HG03108 (cell line): ENCODE measurements at regions not wholly inside any gene's neighbourhood (a gene's known extent, or its start where the extent isn't known, plus 50 kb on each side); places are given as distances from the start of the nearest gene placed in this dataset.

ENCODE experiments used
- ATAC-seq: cut with Tn5 transposase; IDR thresholded peaks from one replicate; pipeline ENCODE4 v1.9.1; 2021; ENCODE audit warnings: moderate library complexity; ENCODE audit not compliant: unreplicated experiment

- ATAC-seq, result no peak
Measured at GRCh38 chr13:54836273-54836672, 1807.7 kb downstream of the OLFM4 start.

GRCh38 chr13:54841682-54842081 is 1813.1 kb downstream of the OLFM4 start:
- ATAC-seq, result no peak

GRCh38 chr13:54845351-54845965 is 1816.8 kb downstream of the OLFM4 start:
- ATAC-seq, result no peak

GRCh38 chr13:54852831-54853230 is 1824.2 kb downstream of the OLFM4 start:
- ATAC-seq, result no peak

- ATAC-seq, result no peak
Measured at GRCh38 chr13:54859827-54860226, 1831.2 kb downstream of the OLFM4 start.

- ATAC-seq, result no peak
Measured at GRCh38 chr13:54875111-54875510, 1846.5 kb downstream of the OLFM4 start.

- no peak for ATAC-seq
Measured at GRCh38 chr13:54879036-54879435, 1850.4 kb downstream of the OLFM4 start.

- ATAC-seq, result no peak
Measured at GRCh38 chr13:54884682-54885081, 1856.1 kb downstream of the OLFM4 start.

- no peak for ATAC-seq
Measured at GRCh38 chr13:54890976-54891375, 1862.4 kb downstream of the OLFM4 start.

GRCh38 chr13:54901316-54901715 is 1872.7 kb downstream of the OLFM4 start:
- ATAC-seq, result no peak

GRCh38 chr13:54912367-54912766 is 1883.8 kb downstream of the OLFM4 start:
- no peak for ATAC-seq

GRCh38 chr13:54913668-54914067 is 1885.1 kb downstream of the OLFM4 start:
- ATAC-seq, result no peak

GRCh38 chr13:54927538-54927937 is 1898.9 kb downstream of the OLFM4 start:
- ATAC-seq, result no peak

GRCh38 chr13:54928071-54928470 is 1899.5 kb downstream of the OLFM4 start:
- ATAC-seq, result no peak

- no peak for ATAC-seq
Measured at GRCh38 chr13:54934121-54934520, 1905.5 kb downstream of the OLFM4 start.

GRCh38 chr13:54945973-54946372 is 1917.4 kb downstream of the OLFM4 start:
- no peak for ATAC-seq

GRCh38 chr13:54949735-54950134 is 1921.1 kb downstream of the OLFM4 start:
- ATAC-seq, result no peak

GRCh38 chr13:54950546-54950945 is 1921.9 kb downstream of the OLFM4 start:
- no peak for ATAC-seq

GRCh38 chr13:54953786-54954185 is 1925.2 kb downstream of the OLFM4 start:
- no peak for ATAC-seq

GRCh38 chr13:54958781-54959180 is 1930.2 kb downstream of the OLFM4 start:
- ATAC-seq, result no peak

GRCh38 chr13:54965881-54966280 is 1937.3 kb downstream of the OLFM4 start:
- ATAC-seq, result no peak

GRCh38 chr13:54972838-54973237 is 1944.2 kb downstream of the OLFM4 start:
- ATAC-seq, result no peak

GRCh38 chr13:54975676-54976075 is 1947.1 kb downstream of the OLFM4 start:
- ATAC-seq, result no peak
